Right hindlimb (tissue), 1 donor: ENCODE measurements at regions not wholly inside any gene's neighbourhood (a gene's known extent, or its start where the extent isn't known, plus 50 kb on each side); places are given as distances from the start of the nearest gene placed in this dataset.
"Not testable (repeated sequence)": the region's sequence is repeated elsewhere in the genome, so short reads cannot be mapped to it uniquely, and the experiment has no call there.

Experiments used
- DNase-seq: peaks from one replicate; pipeline ENCODE4 v3.0.0-alpha.2; 2018

- no peak for DNase-seq
Measured at GRCh38 chr3:177647341-177647740, 450.1 kb upstream of the TBL1XR1 start.

- DNase-seq = no peak
Measured at GRCh38 chr3:177647876-177648275, 450.6 kb upstream of the TBL1XR1 start.

GRCh38 chr3:177652556-177653291, 455.4 kb upstream of the TBL1XR1 start:
- no peak for DNase-seq

- no peak for DNase-seq
Measured at GRCh38 chr3:177657243-177657642, 460.0 kb upstream of the TBL1XR1 start.

GRCh38 chr3:177658354-177658753, 461.1 kb upstream of the TBL1XR1 start:
- no peak for DNase-seq

GRCh38 chr3:177664380-177665103, 467.3 kb upstream of the TBL1XR1 start:
- DNase-seq = not testable (repeated sequence)

- DNase-seq = no peak
Measured at GRCh38 chr3:177665122-177665808, 468.0 kb upstream of the TBL1XR1 start.

DNA sequence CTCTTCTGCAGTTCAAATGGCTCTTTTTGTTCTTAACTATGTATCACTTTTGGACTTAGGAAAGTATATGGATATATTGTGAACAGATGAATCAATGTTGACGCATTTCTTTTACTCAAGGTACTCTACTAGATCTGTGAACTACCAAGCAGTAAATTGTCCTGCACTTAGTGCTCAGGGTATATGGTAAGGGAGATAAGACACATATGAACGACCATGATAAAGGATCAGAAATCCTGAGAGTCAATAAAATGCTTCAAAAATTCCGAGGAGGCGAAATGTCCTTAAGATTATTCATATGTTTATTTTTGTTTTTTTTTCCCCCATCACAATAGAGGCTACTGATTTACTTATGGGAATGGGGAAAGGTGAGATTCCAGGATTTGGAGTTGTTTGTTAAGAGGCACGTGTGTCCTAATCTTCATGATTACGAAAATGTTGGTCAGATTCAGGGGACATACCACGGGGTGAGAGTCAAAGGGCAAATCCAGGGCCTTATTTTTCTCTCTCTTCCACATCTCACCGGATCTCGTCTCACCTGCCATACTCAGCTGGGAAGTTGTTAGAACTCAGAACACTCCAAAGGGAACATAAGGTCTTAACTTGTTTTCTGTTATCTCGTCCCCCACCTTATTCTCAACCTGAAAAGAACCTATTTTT, 475.1 kb upstream of the TBL1XR1 start:
- no peak for DNase-seq

DNA sequence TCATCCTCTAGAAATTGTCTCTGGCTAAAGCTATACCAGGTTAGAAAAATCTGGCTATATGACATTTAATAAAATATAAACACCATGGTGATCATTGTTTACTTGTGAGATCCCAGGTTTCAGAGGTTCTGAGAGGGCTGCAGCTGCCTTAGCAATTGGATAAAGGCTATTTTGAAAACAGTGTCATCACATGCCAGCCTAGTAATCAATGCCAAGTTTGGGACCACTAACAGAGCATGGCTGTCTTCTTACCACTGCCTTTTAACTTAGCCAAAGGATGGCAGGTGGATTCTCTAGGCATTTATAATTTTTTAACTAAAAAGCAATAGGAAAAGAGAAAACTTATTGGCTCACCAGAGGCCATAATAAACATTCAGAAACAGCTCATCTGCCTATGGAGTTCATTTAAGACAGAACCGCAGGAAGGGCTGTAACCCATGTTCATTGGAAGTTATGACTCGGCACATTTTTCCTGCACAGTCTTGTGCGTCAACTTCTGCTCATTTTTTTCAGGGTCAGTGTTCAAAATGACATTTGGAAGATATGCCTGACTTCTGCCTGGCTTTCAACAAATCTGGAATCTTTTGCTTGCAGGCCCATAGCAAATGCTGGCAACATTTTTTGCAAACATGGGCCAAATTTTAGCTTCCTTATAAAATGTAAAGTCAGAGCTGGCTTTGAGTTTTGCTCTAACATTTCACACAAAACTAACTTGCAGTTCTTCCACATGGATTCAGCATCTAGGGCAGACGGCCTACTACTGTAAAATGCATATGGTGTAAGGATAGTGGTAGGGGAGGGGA, 476.0 kb upstream of the TBL1XR1 start:
- DNase-seq = peak; percentile 49

GRCh38 chr3:177674186-177674585, 476.9 kb upstream of the TBL1XR1 start:
- DNase-seq = no peak

DNA sequence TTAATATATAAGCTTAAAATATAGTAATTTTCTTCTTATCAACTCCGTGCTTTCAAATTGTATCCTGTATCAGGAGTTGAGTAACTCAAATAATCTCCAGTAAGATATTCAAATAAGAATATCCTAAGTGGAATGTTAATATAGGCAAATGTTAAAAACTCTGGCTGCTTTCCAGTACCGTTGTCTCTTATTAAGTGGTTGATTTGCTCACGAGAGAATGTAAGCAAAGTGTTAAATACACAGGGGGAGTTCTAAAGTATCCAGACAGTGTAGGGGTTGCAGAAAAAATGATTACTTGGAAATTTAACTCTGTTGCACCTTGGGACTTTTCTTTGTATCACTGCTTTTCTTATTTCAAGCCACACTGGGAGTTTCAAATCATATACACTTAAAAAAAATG, 478.9 kb upstream of the TBL1XR1 start:
- DNase-seq = no peak

GRCh38 chr3:177676947-177677587, 479.8 kb upstream of the TBL1XR1 start:
- DNase-seq = no peak

DNA sequence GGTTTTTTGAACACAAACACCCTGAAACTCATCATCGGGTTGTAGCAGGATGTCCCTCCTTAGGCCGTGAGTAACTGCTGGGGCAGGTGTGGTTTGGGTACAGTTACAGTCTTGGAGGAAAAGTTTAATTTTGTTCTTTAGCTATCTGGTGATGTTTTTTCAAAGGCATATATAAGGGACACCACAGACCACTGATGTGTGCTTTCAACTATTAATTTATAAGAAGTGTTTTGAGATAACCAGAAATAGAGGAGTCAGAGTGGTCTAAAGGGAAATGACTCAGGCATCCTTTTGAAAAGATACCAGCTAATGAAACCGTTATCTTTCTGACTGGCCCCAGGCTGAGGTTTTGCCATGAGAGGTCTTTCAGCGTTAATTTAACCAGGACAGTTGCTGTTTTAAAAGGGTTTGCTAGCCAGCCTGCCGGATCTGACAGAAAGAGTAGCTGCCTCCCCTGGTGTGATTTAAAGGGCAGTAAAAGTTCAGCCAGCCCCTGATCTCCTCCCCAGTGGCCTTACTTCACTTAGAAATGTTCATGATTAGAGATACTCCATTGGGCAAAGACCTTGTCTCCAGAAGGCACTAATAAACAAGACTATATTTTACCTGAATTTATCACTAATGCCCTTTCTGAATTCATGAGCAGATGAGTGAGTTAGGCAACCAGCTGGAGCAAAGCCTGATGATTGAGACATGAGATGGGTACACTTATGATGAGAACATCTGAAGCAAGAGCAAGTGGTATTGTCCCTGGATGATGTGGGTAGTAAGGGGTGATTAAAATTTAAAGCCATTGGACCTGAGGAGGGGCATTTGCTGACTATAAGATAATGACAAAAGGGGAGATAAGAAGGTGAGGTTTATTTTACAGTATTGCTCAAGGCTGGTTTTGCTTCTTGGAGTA, 482.5 kb upstream of the TBL1XR1 start:
- DNase-seq = no peak

DNA sequence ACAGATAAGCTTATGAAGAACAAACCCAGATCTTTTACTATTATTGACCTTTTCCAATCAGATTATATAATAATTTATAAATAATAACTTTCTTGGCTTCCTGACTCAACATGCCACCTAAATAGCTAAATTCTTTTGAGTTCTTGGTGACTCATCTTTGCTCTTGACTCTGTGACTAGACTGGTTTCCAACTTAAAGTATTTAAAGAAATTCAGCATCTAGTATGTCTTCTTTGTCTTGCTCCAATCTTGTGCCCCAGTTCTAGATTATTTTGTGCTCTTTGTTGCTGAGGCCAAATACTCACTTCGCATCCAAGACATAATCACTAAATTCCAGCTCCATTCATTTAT, 483.2 kb upstream of the TBL1XR1 start:
- DNase-seq = no peak

DNA sequence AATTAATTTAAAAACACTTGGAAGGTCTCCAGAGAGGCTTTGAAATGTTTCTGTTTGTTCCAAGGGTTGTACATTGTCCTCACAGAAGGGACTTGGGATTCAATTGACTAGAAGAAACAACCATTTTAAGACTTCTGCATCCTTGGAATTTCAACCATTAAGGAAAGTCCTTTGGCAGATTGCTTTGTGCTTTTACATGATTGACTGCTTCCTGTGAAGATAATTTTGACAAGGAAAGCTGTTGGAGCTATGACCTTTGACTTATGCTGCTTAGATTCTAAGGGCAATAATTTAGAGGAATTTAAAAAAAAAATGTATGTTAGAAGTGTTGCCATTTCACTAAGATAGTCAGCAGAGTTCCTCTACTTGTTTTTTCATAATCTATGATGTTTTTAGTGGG, 483.9 kb upstream of the TBL1XR1 start:
- no peak for DNase-seq

GRCh38 chr3:177681852-177682251, 484.6 kb upstream of the TBL1XR1 start:
- no peak for DNase-seq

- DNase-seq = no peak
Measured at GRCh38 chr3:177683586-177683985, 486.3 kb upstream of the TBL1XR1 start.

GRCh38 chr3:177686671-177687070, 489.4 kb upstream of the TBL1XR1 start:
- DNase-seq = no peak

DNA sequence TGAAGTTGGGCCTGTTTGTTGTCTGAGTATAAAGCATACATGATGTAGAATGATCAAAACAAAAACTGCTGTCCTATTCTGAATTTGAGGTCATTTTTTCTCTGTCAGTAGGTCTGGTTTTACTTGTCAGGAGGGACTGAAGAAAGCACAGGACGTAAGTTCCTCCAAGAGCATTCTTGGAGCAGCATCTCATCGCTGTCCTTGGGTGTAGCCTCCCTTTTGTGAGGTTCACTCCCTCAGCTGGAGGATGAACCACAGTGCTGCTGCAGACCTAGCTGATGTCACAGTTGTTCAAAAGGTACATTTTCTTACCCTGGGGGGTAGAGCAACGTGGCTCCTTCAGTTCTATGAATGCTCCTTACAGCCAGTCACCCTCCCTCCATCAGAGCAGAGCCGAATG, 490.0 kb upstream of the TBL1XR1 start:
- DNase-seq = no peak

DNA sequence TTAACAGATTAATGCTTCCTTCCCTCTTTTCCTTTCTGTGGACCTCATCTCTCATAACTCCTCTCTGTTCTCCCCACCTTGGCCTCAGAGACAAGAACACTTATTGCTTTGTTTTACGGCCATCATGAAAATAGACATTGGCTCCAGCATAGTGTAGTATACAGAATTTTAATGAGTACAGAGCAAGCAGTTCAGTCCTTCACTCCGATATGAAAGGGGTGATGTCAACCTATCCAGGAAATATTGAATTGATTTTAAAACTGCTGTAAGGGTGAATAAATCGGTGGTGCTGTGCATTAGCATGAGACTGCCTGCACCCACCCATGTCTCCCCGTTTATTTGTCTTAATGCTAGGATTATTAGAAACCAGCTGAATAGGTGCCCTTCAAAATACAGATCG, 490.9 kb upstream of the TBL1XR1 start:
- DNase-seq = no peak

DNA sequence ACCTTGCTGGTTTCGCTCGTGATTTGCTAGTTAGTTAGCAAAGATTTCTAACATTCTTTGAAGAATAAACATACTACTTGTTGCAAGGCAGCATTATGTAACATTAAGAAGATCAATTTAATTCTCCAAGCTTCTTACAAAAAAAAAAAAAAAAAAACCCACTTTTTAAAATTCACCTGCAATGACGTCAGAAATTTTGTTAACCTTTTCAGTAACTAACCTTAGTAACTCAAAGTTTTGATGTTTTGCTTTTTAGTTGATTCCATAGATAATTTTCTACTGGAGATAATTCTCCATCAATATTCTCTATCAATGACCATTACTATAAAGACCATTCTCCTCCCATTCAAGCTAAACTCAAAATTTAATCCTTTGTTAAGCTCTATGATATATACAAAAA, 491.8 kb upstream of the TBL1XR1 start:
- no peak for DNase-seq
